HCT116 (cell line): ENCODE measurements at regions not wholly inside any gene's neighbourhood (a gene's known extent, or its start where the extent isn't known, plus 50 kb on each side); places are given as distances from the start of the nearest gene placed in this dataset.

Experiments used
- ATAC-seq: fragments of 200-7000 bp; cut with Tn5 transposase; 2 replicates; pipeline ENCODE4 v1.9.1; 2020; ENCODE audit warnings: mild to moderate bottlenecking, moderate library complexity
- BruUV-seq: library from RNA; stranded (reverse); fragments of 400-500 nt; replicated peaks from 2 replicates; lab custom pipeline; 2021; lab: Mats Ljungman, UMichigan
- CTCF ChIA-PET: fragments of 300-600 bp; sonication (Branson Sonifier 250); formaldehyde crosslinking; loops from one replicate; lab custom pipeline; 2021; ENCODE audit warnings: antibody characterized with exemption; lab: Charles Lee
- POLR2A ChIA-PET: fragments of 300-600, 350-600 bp; sonication (Branson Sonifier 250); formaldehyde crosslinking; loops from one replicate; lab custom pipeline; 2021; ENCODE audit warnings: antibody characterized with exemption; lab: Charles Lee
- RAD21 ChIA-PET, 2 experiments: fragments of 300-600 bp; sonication (Branson Sonifier 250); formaldehyde crosslinking; loops; one replicate each; lab custom pipeline; 2023; ENCODE audit warnings: low total read pairs in 2 of 2; ENCODE audit not compliant: uncharacterized antibody in 2 of 2, unreplicated experiment in 2 of 2, low non-redundant PET in 1 of 2; lab: Charles Lee
- DNase-seq: peaks from one replicate; pipeline ENCODE4 v3.0.0-alpha.2; 2010; ENCODE audit warnings: low read depth, low spot score
- H2AFZ ChIP-seq: fragments of 200-600 bp; shearing (Covaris generic), sonication (generic); 2 replicates; pipeline ENCODE4 v1.6.1; 2017; ENCODE audit warnings: low read depth, mixed run types, mixed read lengths, antibody characterized with exemption, low read length; ENCODE audit not compliant: poor library complexity, severe bottlenecking
- H3K27ac ChIP-seq: 2 replicates; pipeline ENCODE4 v1.5.1; 2012; ENCODE audit warnings: low read depth, low read length
- H3K27me3 ChIP-seq: fragments of 200-600 bp; sonication (generic); 2 replicates; pipeline ENCODE4 v1.6.1; 2016; ENCODE audit warnings: mixed run types, low read length, mixed read lengths; ENCODE audit not compliant: insufficient read depth
- H3K36me3 ChIP-seq, 2 experiments: fragments of 200-500 bp in 1 of 2; fragments of 200-600 bp in 1 of 2; sonication (Bioruptor generic) in 1 of 2; sonication (generic) in 1 of 2; 2 replicates each; pipeline versions ENCODE4 v1.5.1 to v1.6.1; 2014 to 2016; ENCODE audit warnings: low read length in 2 of 2, inconsistent platforms in 1 of 2, mixed read lengths in 1 of 2, mixed run types in 1 of 2; ENCODE audit not compliant: insufficient read depth in 2 of 2, control insufficient read depth in 1 of 2
- H3K4me1 ChIP-seq, 2 experiments: fragments of 200-600 bp in 1 of 2; sonication (generic) in 1 of 2; 2 replicates each; pipeline versions ENCODE4 v1.5.1 to v1.6.1; 2012 to 2017; ENCODE audit warnings: low read length in 2 of 2, inconsistent platforms in 1 of 2, mild to moderate bottlenecking in 1 of 2, mixed read lengths in 1 of 2, mixed run types in 1 of 2, moderate library complexity in 1 of 2; ENCODE audit not compliant: insufficient read depth in 2 of 2, control insufficient read depth in 1 of 2
- H3K4me2 ChIP-seq: fragments of 200-600 bp; sonication (generic); 2 replicates; pipeline ENCODE4 v1.6.1; 2017; ENCODE audit warnings: mixed run types, low read length, mixed read lengths
- H3K4me3 ChIP-seq, 2 experiments: fragments of 200-600 bp in 1 of 2; sonication (generic) in 1 of 2; replicated peaks in 1 of 2; 2 replicates each; pipeline ENCODE4 v1.5.1; 2011 to 2016; ENCODE audit warnings: low read length in 2 of 2, control low read depth in 1 of 2, low read depth in 1 of 2, mild to moderate bottlenecking in 1 of 2, mixed read lengths in 1 of 2, mixed run types in 1 of 2
- H3K79me2 ChIP-seq: fragments of 200-600 bp; sonication (generic); 2 replicates; pipeline ENCODE4 v1.6.1; 2017; ENCODE audit warnings: mild to moderate bottlenecking, mixed run types, low read length, moderate library complexity, mixed read lengths; ENCODE audit not compliant: insufficient read depth
- H3K9ac ChIP-seq: fragments of 200-600 bp; sonication (generic); 2 replicates; pipeline ENCODE4 v1.6.1; 2016; ENCODE audit warnings: low read length, mixed read lengths
- H3K9me2 ChIP-seq: fragments of 200-600 bp; sonication (generic), shearing (Covaris generic); 2 replicates; pipeline ENCODE4 v1.6.1; 2017; ENCODE audit warnings: mixed run types, mild to moderate bottlenecking, moderate library complexity; ENCODE audit not compliant: insufficient read depth
- H3K9me3 ChIP-seq, 2 experiments: fragments of 200-500 bp in 1 of 2; fragments of 200-600 bp in 1 of 2; sonication (Bioruptor generic) in 1 of 2; sonication (generic) in 1 of 2; 2 replicates each; pipeline ENCODE4 v1.6.1; 2014 to 2017; ENCODE audit warnings: low read length in 2 of 2, mixed read lengths in 2 of 2, inconsistent platforms in 1 of 2, low read depth in 1 of 2, mild to moderate bottlenecking in 1 of 2, mixed run types in 1 of 2, moderate library complexity in 1 of 2; ENCODE audit not compliant: control insufficient read depth in 1 of 2, insufficient read depth in 1 of 2
- H4K20me1 ChIP-seq: fragments of 200-600 bp; sonication (generic), shearing (Covaris generic); 2 replicates; pipeline ENCODE4 v1.6.1; 2017; ENCODE audit warnings: mixed run types, mild to moderate bottlenecking, moderate library complexity; ENCODE audit not compliant: insufficient read depth
- ATF3 ChIP-seq: IDR thresholded peaks from 2 replicates; pipeline ENCODE4 v1.6.1; 2012
- CBX3 ChIP-seq: IDR thresholded peaks from 2 replicates; pipeline ENCODE4 v1.6.1; 2012; ENCODE audit warnings: low read depth
- CTCF ChIP-seq, 3 experiments: fragments of 200-600 bp in 1 of 3; sonication (generic) in 1 of 3; IDR thresholded peaks in 2 of 3; conservative IDR thresholded peaks in 1 of 3; 2 replicates each; pipeline ENCODE4 v1.5.1; 2012 to 2017; ENCODE audit warnings: low read depth in 2 of 3, low read length in 2 of 3, antibody characterized with exemption in 1 of 3, borderline replicate concordance in 1 of 3, control low read depth in 1 of 3, mild to moderate bottlenecking in 1 of 3, mixed read lengths in 1 of 3, mixed run types in 1 of 3, moderate library complexity in 1 of 3; ENCODE audit not compliant: insufficient read depth in 1 of 3
- EZH2 ChIP-seq: fragments of 200-600 bp; sonication (generic); IDR thresholded peaks from 2 replicates; pipeline ENCODE4 v1.6.1; 2017; ENCODE audit warnings: antibody characterized with exemption, mixed run types
- EZH2phosphoT487 ChIP-seq: fragments of 200-600 bp; IDR thresholded peaks from 2 replicates; pipeline ENCODE4 v1.6.1; 2018; ENCODE audit warnings: antibody characterized with exemption, borderline replicate concordance
- JUND ChIP-seq: IDR thresholded peaks from 2 replicates; pipeline ENCODE4 v1.6.1; 2012
- POLR2A ChIP-seq: IDR thresholded peaks from 2 replicates; pipeline ENCODE4 v1.7.0; 2011; ENCODE audit warnings: borderline replicate concordance; ENCODE audit not compliant: insufficient read depth, insufficient read length; ENCODE audit errors: extremely low read depth
- RAD21 ChIP-seq: IDR thresholded peaks from 2 replicates; pipeline ENCODE4 v1.6.1; 2012; ENCODE audit warnings: low read depth, mild to moderate bottlenecking
- SP1 ChIP-seq: IDR thresholded peaks from 2 replicates; pipeline ENCODE4 v1.6.1; 2012; ENCODE audit warnings: low read depth
- YY1 ChIP-seq: IDR thresholded peaks from 2 replicates; pipeline ENCODE4 v1.6.1; 2011; ENCODE audit warnings: low read length, low read depth, moderate library complexity, mild to moderate bottlenecking; ENCODE audit not compliant: insufficient replicate concordance; ENCODE audit errors: extremely low read depth
- ZFX ChIP-seq: fragments of 450-650 bp; IDR thresholded peaks from 2 replicates; pipeline ENCODE4 v1.6.1; 2017
- intact Hi-C: fragments of 100-400 bp; cut with micrococcal nuclease; formaldehyde crosslinking; loops from 2 replicates; pipeline ENCODE4 v1.10.0; 2022
- TF ChIP-seq, protein P1 (sequence below): IDR thresholded peaks from 2 replicates; pipeline ENCODE4 v1.6.1; 2012
- TF ChIP-seq, protein P2 (sequence below): IDR thresholded peaks from 2 replicates; pipeline ENCODE4 v1.6.1; 2012; ENCODE audit warnings: low read depth

DNA sequence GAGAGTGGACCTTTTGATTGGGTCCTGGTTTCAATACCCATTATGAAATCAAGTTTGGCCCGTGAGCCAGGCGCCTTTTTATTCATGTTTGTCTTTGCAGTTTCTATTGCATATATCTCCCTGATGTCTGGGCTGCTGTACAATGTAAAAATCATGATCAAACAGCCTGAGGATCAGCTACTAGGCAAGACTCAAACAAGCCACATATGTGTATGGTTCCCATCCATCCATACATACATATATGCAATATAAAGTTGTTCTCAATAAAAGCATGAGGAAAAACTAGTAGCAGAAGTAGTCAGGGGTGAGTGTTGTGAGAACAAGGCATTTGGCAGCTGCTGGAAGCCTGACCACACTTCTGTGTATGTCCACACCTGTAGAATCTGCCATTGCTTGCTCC, 562.4 kb upstream of the USP24 start:
- H3K36me3 ChIP-seq: no peaks in the 10 kb centered on the region
- peaks cover 0 to 13% of the 10 kb centered on the region in 2 experiments; a peak in 2 of 4 replicates for H3K4me1 ChIP-seq
- H3K27ac ChIP-seq: no peak overlapping the region
- H3K9me3 ChIP-seq: no peaks in the 10 kb centered on the region
- ATAC-seq: no peak
- POLR2A ChIA-PET: no interaction called here
- CTCF ChIA-PET: no interaction called here
- H4K20me1 ChIP-seq: no peaks in the 10 kb centered on the region
- H3K9me2 ChIP-seq: no peaks in the 10 kb centered on the region
- no peak overlapping the region for H3K9ac ChIP-seq
- RAD21 ChIA-PET: no interaction called here
- H3K27me3 ChIP-seq: no peaks in the 10 kb centered on the region
- H3K4me2 ChIP-seq: no peak overlapping the region
- BruUV-seq: no TSS peak
- H3K79me2 ChIP-seq: no peaks in the 10 kb centered on the region
- no peak for TF ChIP-seq RAD21
- TF ChIP-seq, protein P1, sequence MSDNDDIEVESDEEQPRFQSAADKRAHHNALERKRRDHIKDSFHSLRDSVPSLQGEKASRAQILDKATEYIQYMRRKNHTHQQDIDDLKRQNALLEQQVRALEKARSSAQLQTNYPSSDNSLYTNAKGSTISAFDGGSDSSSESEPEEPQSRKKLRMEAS: no peak
- no peak for TF ChIP-seq EZH2phosphoT487
- TF ChIP-seq SP1: no peak
- TF ChIP-seq YY1: no peak
- TF ChIP-seq CBX3: no peak
- TF ChIP-seq ATF3: no peak
- no peak for TF ChIP-seq EZH2
- TF ChIP-seq, protein P2, sequence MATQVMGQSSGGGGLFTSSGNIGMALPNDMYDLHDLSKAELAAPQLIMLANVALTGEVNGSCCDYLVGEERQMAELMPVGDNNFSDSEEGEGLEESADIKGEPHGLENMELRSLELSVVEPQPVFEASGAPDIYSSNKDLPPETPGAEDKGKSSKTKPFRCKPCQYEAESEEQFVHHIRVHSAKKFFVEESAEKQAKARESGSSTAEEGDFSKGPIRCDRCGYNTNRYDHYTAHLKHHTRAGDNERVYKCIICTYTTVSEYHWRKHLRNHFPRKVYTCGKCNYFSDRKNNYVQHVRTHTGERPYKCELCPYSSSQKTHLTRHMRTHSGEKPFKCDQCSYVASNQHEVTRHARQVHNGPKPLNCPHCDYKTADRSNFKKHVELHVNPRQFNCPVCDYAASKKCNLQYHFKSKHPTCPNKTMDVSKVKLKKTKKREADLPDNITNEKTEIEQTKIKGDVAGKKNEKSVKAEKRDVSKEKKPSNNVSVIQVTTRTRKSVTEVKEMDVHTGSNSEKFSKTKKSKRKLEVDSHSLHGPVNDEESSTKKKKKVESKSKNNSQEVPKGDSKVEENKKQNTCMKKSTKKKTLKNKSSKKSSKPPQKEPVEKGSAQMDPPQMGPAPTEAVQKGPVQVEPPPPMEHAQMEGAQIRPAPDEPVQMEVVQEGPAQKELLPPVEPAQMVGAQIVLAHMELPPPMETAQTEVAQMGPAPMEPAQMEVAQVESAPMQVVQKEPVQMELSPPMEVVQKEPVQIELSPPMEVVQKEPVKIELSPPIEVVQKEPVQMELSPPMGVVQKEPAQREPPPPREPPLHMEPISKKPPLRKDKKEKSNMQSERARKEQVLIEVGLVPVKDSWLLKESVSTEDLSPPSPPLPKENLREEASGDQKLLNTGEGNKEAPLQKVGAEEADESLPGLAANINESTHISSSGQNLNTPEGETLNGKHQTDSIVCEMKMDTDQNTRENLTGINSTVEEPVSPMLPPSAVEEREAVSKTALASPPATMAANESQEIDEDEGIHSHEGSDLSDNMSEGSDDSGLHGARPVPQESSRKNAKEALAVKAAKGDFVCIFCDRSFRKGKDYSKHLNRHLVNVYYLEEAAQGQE: no peak
- no peak for TF ChIP-seq CTCF (IDR thresholded peaks at IDR 0.05 in 2 of 3, conservative IDR thresholded peaks at IDR 0.05 in 1 of 3; ENCODE audit: borderline replicate concordance in 1 of 3, insufficient read depth in 1 of 3, low read depth in 2 of 3, low read length in 2 of 3)
- TF ChIP-seq JUND: no peak
- no peak for TF ChIP-seq ZFX
- no peak for TF ChIP-seq POLR2A
- H2AFZ ChIP-seq: no peak overlapping the region
- no peak for DNase-seq
- H3K4me3 ChIP-seq: no peak overlapping the region
- intact Hi-C loops: no loop called here
